ENCODE measurements at regions not wholly inside any gene's neighbourhood (a gene's known extent, or its start where the extent isn't known, plus 50 kb on each side); places are given as distances from the start of the nearest gene placed in this dataset.

- no peak for TF ChIP-seq CTCF (conservative IDR thresholded peaks at IDR 0.05)
- no peak for TF ChIP-seq EZH2 (IDR thresholded peaks at IDR 0.05; ENCODE audit: low read depth)
Measured at GRCh38 chr1:188050250-188050649, 1221.5 kb downstream of the PLA2G4A start.

All from PC-9 (cell line).